Tibial nerve (tissue), 4 donors: ENCODE measurements at regions not wholly inside any gene's neighbourhood (a gene's known extent, or its start where the extent isn't known, plus 50 kb on each side); places are given as distances from the start of the nearest gene placed in this dataset.
"Not testable (repeated sequence)": the region's sequence is repeated elsewhere in the genome, so short reads cannot be mapped to it uniquely, and the experiment has no call there.

Experiments
- EP300 ChIP-seq, 2 donors: sonication (generic); formaldehyde crosslinking; IDR thresholded peaks; one replicate each; pipeline ENCODE4 v1.6.1; 2017; ENCODE audit warnings: antibody characterized with exemption in 2 of 2, mild to moderate bottlenecking in 1 of 2
- TF ChIP-seq, protein P1 (sequence below), 5 experiments: fragments of 200-600 bp in 3 of 5; fragments of 450-650 bp in 2 of 5; sonication (generic) in 3 of 5; IDR thresholded peaks; one replicate each; pipeline ENCODE4 v1.5.1; 2016 to 2019; ENCODE audit warnings: antibody characterized with exemption in 5 of 5, mild to moderate bottlenecking in 3 of 5, moderate library complexity in 2 of 5

DNA sequence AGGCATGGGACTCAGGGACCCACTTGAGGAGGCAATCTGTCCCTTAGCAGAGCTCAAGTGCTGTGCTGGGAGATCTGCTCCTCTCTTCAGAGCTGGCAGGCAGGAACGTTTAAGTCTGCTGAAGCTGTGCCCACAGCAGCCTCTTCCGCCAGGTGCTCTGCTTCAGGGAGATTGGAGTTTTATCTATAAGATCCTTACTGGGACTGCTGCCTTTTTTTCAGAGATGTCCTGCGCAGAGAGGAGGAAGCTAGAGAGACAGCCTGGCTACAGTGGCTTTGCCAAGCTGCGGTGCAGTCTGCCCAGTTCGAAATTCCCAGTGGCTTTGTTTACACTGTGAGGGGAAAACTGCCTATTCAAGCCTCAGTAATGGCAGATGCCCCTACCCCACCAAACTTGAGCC lies 329.8 kb downstream of the BMPER start:
- not testable (repeated sequence) for TF ChIP-seq EP300 (IDR thresholded peaks at IDR 0.05)
- TF ChIP-seq, protein P1, sequence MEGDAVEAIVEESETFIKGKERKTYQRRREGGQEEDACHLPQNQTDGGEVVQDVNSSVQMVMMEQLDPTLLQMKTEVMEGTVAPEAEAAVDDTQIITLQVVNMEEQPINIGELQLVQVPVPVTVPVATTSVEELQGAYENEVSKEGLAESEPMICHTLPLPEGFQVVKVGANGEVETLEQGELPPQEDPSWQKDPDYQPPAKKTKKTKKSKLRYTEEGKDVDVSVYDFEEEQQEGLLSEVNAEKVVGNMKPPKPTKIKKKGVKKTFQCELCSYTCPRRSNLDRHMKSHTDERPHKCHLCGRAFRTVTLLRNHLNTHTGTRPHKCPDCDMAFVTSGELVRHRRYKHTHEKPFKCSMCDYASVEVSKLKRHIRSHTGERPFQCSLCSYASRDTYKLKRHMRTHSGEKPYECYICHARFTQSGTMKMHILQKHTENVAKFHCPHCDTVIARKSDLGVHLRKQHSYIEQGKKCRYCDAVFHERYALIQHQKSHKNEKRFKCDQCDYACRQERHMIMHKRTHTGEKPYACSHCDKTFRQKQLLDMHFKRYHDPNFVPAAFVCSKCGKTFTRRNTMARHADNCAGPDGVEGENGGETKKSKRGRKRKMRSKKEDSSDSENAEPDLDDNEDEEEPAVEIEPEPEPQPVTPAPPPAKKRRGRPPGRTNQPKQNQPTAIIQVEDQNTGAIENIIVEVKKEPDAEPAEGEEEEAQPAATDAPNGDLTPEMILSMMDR (IDR thresholded peaks at IDR 0.05) = not testable (repeated sequence)
